ENCODE measurements at regions not wholly inside any gene's neighbourhood (a gene's known extent, or its start where the extent isn't known, plus 50 kb on each side); places are given as distances from the start of the nearest gene placed in this dataset.

DNA sequence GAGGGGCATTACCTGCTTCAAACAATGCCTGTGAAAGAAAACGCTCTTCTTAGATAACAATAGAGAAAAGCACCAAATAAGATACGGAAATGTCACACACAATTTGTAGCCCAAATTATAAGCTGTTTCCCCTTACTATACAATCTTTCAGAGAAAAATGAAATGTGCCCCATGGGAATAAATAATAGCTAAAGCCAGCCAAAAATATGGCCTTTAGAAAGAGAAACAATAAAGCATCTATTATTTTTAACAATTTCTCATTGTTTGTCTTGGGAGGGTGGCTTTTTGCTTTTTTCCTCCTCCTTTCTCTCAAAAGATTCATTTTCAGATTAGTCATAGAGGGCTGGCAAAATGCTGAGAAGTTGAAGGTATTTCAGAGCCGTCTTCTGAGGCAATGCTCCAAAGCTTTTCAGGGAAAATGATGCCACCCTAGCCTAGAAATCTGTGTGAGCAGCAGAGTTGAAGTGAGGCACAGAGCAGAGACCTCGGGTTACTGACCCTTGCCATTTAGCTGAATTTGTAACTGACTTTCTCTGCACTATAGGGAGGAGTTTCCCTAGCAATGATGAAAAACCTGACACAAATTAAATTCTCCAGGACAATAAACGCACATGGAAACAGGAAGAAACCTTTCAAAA lies 86.3 kb upstream of the PRICKLE2 start:
- H3K27me3 ChIP-seq (ENCODE audit: control insufficient read depth, low read length), result no peaks in the 10 kb centered on the region
- no peak overlapping the region for H3K4me3 ChIP-seq (ENCODE audit: low read length)
- H3K4me1 ChIP-seq (ENCODE audit: control insufficient read depth, low read length), result no peaks in the 10 kb centered on the region
- H3K27ac ChIP-seq (ENCODE audit: low read depth, low read length), result no peak overlapping the region
- H3K79me2 ChIP-seq (ENCODE audit: control insufficient read depth, low read length), result no peaks in the 10 kb centered on the region
- H3K9me3 ChIP-seq (ENCODE audit: control insufficient read depth, insufficient read depth, low read length), result no peaks in the 10 kb centered on the region
- no peak overlapping the region for H3K4me2 ChIP-seq (ENCODE audit: low read length)
- H3F3A ChIP-seq (ENCODE audit: control insufficient read depth, insufficient read depth), result no peaks in the 10 kb centered on the region
- H3K9me2 ChIP-seq (replicated peaks; ENCODE audit: control insufficient read depth, low read length), result no peaks in the 10 kb centered on the region
- TF ChIP-seq EZH2phosphoT487 (IDR thresholded peaks at IDR 0.05; ENCODE audit: borderline replicate concordance, low read length), result no peak
- TF ChIP-seq, protein P1, sequence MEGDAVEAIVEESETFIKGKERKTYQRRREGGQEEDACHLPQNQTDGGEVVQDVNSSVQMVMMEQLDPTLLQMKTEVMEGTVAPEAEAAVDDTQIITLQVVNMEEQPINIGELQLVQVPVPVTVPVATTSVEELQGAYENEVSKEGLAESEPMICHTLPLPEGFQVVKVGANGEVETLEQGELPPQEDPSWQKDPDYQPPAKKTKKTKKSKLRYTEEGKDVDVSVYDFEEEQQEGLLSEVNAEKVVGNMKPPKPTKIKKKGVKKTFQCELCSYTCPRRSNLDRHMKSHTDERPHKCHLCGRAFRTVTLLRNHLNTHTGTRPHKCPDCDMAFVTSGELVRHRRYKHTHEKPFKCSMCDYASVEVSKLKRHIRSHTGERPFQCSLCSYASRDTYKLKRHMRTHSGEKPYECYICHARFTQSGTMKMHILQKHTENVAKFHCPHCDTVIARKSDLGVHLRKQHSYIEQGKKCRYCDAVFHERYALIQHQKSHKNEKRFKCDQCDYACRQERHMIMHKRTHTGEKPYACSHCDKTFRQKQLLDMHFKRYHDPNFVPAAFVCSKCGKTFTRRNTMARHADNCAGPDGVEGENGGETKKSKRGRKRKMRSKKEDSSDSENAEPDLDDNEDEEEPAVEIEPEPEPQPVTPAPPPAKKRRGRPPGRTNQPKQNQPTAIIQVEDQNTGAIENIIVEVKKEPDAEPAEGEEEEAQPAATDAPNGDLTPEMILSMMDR (IDR thresholded peaks at IDR 0.05; ENCODE audit: low read depth, low read length, poor library complexity, severe bottlenecking), result no peak
- H3K36me3 ChIP-seq (ENCODE audit: control insufficient read depth, low read length), result no peaks in the 10 kb centered on the region
- H4K20me1 ChIP-seq (ENCODE audit: control insufficient read depth, insufficient read depth, low read depth, low read length), result no peaks in the 10 kb centered on the region

DNA sequence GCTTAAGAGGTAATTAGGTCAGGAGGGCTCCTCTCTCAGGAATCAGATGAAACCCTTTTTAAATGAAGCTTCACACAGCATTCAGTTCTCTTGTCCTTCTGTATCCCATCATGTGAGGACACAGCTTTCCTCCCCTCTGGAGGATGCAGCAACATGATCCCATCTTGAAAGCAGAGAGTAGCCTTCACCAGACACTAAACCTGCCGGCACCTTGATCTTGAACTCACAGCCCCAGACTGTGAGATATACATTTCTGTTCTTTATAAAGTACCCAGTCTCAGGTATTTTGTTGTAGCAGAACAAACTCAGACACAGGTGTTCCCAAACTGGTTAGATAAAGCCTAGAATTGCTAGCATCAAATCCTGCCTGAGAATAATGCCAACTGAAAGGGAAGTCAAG lies 83.7 kb upstream of the PRICKLE2 start:
- no peak for TF ChIP-seq EZH2phosphoT487 (IDR thresholded peaks at IDR 0.05; ENCODE audit: borderline replicate concordance, low read length)
- TF ChIP-seq, protein P1 (IDR thresholded peaks at IDR 0.05; ENCODE audit: low read depth, low read length, poor library complexity, severe bottlenecking), result no peak
- H3K9me2 ChIP-seq (replicated peaks; ENCODE audit: control insufficient read depth, low read length), result no peaks in the 10 kb centered on the region; the same call in 1 of the 2 replicates
- H3K4me3 ChIP-seq (ENCODE audit: low read length), result no peak overlapping the region
- no peaks in the 10 kb centered on the region for H3K9me3 ChIP-seq (ENCODE audit: control insufficient read depth, insufficient read depth, low read length)
- H3K4me1 ChIP-seq (ENCODE audit: control insufficient read depth, low read length), result no peaks in the 10 kb centered on the region
- no peaks in the 10 kb centered on the region for H3K27me3 ChIP-seq (ENCODE audit: control insufficient read depth, low read length)
- no peaks in the 10 kb centered on the region for H4K20me1 ChIP-seq (ENCODE audit: control insufficient read depth, insufficient read depth, low read depth, low read length)
- no peaks in the 10 kb centered on the region for H3K79me2 ChIP-seq (ENCODE audit: control insufficient read depth, low read length)
- no peak overlapping the region for H3K27ac ChIP-seq (ENCODE audit: low read depth, low read length)
- H3K36me3 ChIP-seq (ENCODE audit: control insufficient read depth, low read length), result no peaks in the 10 kb centered on the region
- H3F3A ChIP-seq (ENCODE audit: control insufficient read depth, insufficient read depth), result no peaks in the 10 kb centered on the region
- no peak overlapping the region for H3K4me2 ChIP-seq (ENCODE audit: low read length)

DNA sequence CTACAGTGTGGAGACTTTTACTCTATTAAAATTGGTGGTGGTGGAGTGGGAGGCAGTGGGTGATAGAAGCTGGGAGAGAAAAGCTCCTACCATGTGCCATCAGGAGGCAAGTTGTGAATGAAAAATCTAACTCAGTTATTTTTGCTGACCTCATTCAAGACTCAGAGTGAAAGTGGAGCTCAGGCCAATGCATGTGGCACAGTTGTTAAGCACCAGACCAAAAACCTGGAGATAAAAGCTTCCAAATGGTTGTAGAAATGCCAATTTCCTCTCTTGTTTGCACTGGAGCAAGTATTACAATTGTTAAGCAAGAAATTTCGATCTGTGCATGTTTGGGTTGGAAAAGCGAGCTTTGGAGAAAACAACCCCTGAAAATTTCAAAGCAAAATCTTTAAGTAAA lies 81.5 kb upstream of the PRICKLE2 start:
- no peak overlapping the region for H3K4me3 ChIP-seq (ENCODE audit: low read length)
- H3K4me2 ChIP-seq (ENCODE audit: low read length), result no peak overlapping the region
- H3K79me2 ChIP-seq (ENCODE audit: control insufficient read depth, low read length), result no peaks in the 10 kb centered on the region
- no peaks in the 10 kb centered on the region for H3K9me3 ChIP-seq (ENCODE audit: control insufficient read depth, insufficient read depth, low read length)
- no peaks in the 10 kb centered on the region; the same call in 1 of the 2 replicates for H3K9me2 ChIP-seq (replicated peaks; ENCODE audit: control insufficient read depth, low read length)
- H4K20me1 ChIP-seq (ENCODE audit: control insufficient read depth, insufficient read depth, low read depth, low read length), result no peaks in the 10 kb centered on the region
- H3K27ac ChIP-seq (ENCODE audit: low read depth, low read length), result no peak overlapping the region
- H3K4me1 ChIP-seq (ENCODE audit: control insufficient read depth, low read length), result no peaks in the 10 kb centered on the region
- no peaks in the 10 kb centered on the region for H3F3A ChIP-seq (ENCODE audit: control insufficient read depth, insufficient read depth)
- H3K27me3 ChIP-seq (ENCODE audit: control insufficient read depth, low read length), result no peaks in the 10 kb centered on the region
- TF ChIP-seq EZH2phosphoT487 (IDR thresholded peaks at IDR 0.05; ENCODE audit: borderline replicate concordance, low read length), result no peak
- TF ChIP-seq, protein P1 (IDR thresholded peaks at IDR 0.05; ENCODE audit: low read depth, low read length, poor library complexity, severe bottlenecking), result no peak
- no peaks in the 10 kb centered on the region for H3K36me3 ChIP-seq (ENCODE audit: control insufficient read depth, low read length)
